GM13976 (cell line): ENCODE measurements at regions not wholly inside any gene's neighbourhood (a gene's known extent, or its start where the extent isn't known, plus 50 kb on each side); places are given as distances from the start of the nearest gene placed in this dataset.

Source experiments
- DNase-seq: peaks from one replicate; pipeline ENCODE4 v3.0.0; 2012; ENCODE audit warnings: low spot score
- CTCF ChIP-seq: IDR thresholded peaks from 2 replicates; pipeline ENCODE4 v1.5.1; 2012; ENCODE audit warnings: borderline replicate concordance, mild to moderate bottlenecking; ENCODE audit not compliant: insufficient read depth; ENCODE audit errors: extremely low read depth, missing control alignments, control extremely low read depth
- in situ Hi-C: fragments of 300-500 bp; cut with MboI; formaldehyde crosslinking; loops from one replicate; pipeline ENCODE4 v1.12.0; 2022; ENCODE audit warnings: low sequenced_read_pairs, mixed read lengths, inconsistent platforms; ENCODE audit not compliant: unreplicated experiment

GRCh38 chr9:82382887-82383616 lies 394.5 kb downstream of the SPATA31D1 start:
- DNase-seq = no peak
- TF ChIP-seq CTCF = no peak
- in situ Hi-C loops = no loop called here

GRCh38 chr9:82385633-82386032 lies 397.1 kb downstream of the SPATA31D1 start:
- in situ Hi-C loops = no loop called here
- no peak for TF ChIP-seq CTCF
- no peak for DNase-seq

GRCh38 chr9:82397534-82397933 lies 409.0 kb downstream of the SPATA31D1 start:
- in situ Hi-C loops = no loop called here
- no peak for TF ChIP-seq CTCF
- DNase-seq = no peak

- no peak for TF ChIP-seq CTCF
- DNase-seq = no peak
- in situ Hi-C loops = no loop called here
These were observed 415.8 kb downstream of the SPATA31D1 start for GRCh38 chr9:82404196-82404870.

GRCh38 chr9:82404881-82405280 lies 416.3 kb downstream of the SPATA31D1 start:
- DNase-seq = no peak
- TF ChIP-seq CTCF = no peak
- in situ Hi-C loops = no loop called here

- DNase-seq = no peak
- in situ Hi-C loops = no loop called here
- no peak for TF ChIP-seq CTCF
These were observed 418.0 kb downstream of the SPATA31D1 start for GRCh38 chr9:82406456-82407085.
